ENCODE measurements at regions not wholly inside any gene's neighbourhood (a gene's known extent, or its start where the extent isn't known, plus 50 kb on each side); places are given as distances from the start of the nearest gene placed in this dataset.

- no peaks in the 10 kb centered on the region for H3K9me3 ChIP-seq (ENCODE audit: insufficient read depth, low read depth, low read length)
- H3K9ac ChIP-seq (ENCODE audit: low read depth, low read length): no peak overlapping the region
- no peaks in the 10 kb centered on the region; the same call in 1 of the 2 replicates for H3K4me1 ChIP-seq (ENCODE audit: insufficient read depth, low read length)
- H3K27me3 ChIP-seq (ENCODE audit: insufficient read depth, low read length): no peaks in the 10 kb centered on the region
- H3K36me3 ChIP-seq (ENCODE audit: insufficient read depth, low read length): no peaks in the 10 kb centered on the region
- no peak overlapping the region for H3K27ac ChIP-seq (ENCODE audit: low read depth, low read length)
- WGBS: 95% methylated on average over 2 of the region's 2 CpGs
- H3K4me3 ChIP-seq (ENCODE audit: low read length): no peak overlapping the region
These were observed 200.5 kb downstream of the UACA start for GRCh38 chr15:70562906-70563305.

GRCh38 chr15:70561885-70562284, 201.5 kb downstream of the UACA start:
- 93% methylated on average over 7 of the region's 7 CpGs for WGBS
- Histone ChIP-seq H3K9ac (ENCODE audit: low read depth, low read length) (no peak overlapping the region), H3K4me1 (ENCODE audit: insufficient read depth, low read length) (no peaks in the 10 kb centered on the region; the same call in 1 of the 2 replicates), H3K4me3 (ENCODE audit: low read length) (no peak overlapping the region), H3K27me3 (ENCODE audit: insufficient read depth, low read length) (no peaks in the 10 kb centered on the region), H3K36me3 (ENCODE audit: insufficient read depth, low read length) (no peaks in the 10 kb centered on the region), H3K27ac (ENCODE audit: low read depth, low read length) (no peak overlapping the region), H3K9me3 (ENCODE audit: insufficient read depth, low read depth, low read length) (no peaks in the 10 kb centered on the region)

DNA sequence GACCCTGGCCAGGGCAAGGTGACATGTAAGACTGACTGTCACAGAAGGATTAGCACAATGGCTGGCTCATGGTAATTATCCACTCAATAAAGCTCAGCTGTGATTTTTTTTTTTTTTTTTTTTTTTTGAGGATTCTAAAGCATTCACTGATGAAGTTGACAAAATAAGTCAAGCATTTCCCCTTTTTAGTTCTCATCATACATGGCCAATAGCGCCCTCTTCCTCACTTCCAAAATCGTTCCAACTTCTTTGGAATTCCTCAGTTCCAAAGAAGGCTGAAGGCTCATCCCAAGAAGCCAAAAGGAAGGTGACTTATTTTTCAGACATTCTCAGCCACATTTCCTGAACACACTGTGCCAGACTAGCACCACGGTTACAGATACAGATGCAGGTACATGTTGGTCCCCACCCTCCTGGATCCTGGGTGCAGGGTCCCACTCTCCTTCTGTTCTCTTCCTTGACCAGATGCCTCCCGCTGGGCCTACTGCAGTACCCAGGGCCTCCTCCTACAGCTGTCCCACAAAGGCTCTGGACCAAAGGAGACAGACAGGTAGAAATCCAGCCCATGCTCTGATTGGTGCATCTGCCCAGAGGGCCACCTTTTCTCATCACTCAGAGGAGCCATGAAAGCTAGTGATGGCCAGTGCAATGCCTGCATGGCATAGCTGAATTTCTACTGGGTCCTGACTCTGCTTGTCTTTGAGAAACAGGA, 202.6 kb downstream of the UACA start:
- Histone ChIP-seq H3K9me3 (ENCODE audit: insufficient read depth, low read depth, low read length) (no peaks in the 10 kb centered on the region), H3K36me3 (ENCODE audit: insufficient read depth, low read length) (no peaks in the 10 kb centered on the region), H3K27me3 (ENCODE audit: insufficient read depth, low read length) (no peaks in the 10 kb centered on the region), H3K4me1 (ENCODE audit: insufficient read depth, low read length) (no peaks in the 10 kb centered on the region; the same call in 1 of the 2 replicates), H3K27ac (ENCODE audit: low read depth, low read length) (no peak overlapping the region), H3K4me3 (ENCODE audit: low read length) (no peak overlapping the region), H3K9ac (ENCODE audit: low read depth, low read length) (no peak overlapping the region)
- WGBS: 90% methylated on average over 4 of the region's 4 CpGs

DNA sequence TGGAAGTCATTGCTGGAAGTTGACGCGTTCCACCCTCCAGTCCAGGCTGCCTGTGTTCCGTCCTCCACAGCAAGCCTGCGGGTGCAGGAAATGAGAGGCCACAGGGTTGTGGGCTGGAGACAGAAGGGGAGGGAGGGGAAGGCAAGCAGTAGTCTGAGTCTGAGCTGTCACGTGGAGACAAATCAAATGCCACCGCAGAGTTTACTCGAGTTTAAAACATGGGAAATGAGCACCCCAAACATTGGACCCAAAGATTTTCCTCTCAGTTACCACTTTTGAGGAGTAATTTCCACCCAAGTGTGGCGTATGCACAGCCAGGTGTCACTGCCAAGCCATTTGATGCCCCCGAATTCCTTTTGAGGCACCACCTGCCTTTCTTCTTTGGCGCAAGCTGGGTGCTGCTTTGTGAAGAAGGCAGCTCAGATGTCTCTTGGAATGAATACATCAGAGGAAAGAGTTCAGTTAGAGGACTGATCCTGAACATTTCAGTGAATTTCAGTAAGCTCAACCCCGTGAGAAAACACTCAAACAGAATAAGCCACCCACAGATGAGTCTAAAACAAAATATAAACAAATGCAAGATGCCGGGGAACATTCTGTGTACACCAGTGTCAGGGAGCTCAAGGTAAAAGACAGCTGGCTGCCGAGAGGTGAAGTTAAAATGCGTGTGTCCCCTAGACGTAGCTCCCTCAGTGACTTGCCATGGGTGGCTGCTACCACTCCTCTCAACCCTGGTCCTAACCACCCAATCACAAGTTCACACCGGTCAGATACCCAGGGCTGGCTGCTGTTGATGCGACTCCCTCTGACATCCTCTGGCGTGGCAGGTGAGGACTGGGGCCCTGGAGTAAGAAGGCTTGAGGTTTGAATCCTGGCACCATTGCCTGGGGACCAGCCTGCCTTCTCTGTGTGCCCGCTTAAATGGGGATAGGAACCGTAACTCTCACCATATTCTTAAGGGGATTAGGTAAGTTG, 203.8 kb downstream of the UACA start:
- H3K4me1 ChIP-seq (ENCODE audit: insufficient read depth, low read length): no peaks in the 10 kb centered on the region; the same call in 1 of the 2 replicates

GRCh38 chr15:70558406-70559264, 204.7 kb downstream of the UACA start:
- no peak overlapping the region for H3K9ac ChIP-seq (ENCODE audit: low read depth, low read length)
- H3K9me3 ChIP-seq (ENCODE audit: insufficient read depth, low read depth, low read length): no peaks in the 10 kb centered on the region
- WGBS: 92% methylated on average over 10 of the region's 10 CpGs
- no peaks in the 10 kb centered on the region for H3K27me3 ChIP-seq (ENCODE audit: insufficient read depth, low read length)
- no peaks in the 10 kb centered on the region for H3K36me3 ChIP-seq (ENCODE audit: insufficient read depth, low read length)
- H3K4me3 ChIP-seq (ENCODE audit: low read length): no peak overlapping the region
- H3K4me1 ChIP-seq (ENCODE audit: insufficient read depth, low read length): no peaks in the 10 kb centered on the region; the same call in 1 of the 2 replicates
- no peak overlapping the region for H3K27ac ChIP-seq (ENCODE audit: low read depth, low read length)

More for the DNA sequence above, 203.8 kb downstream of the UACA start:
- H3K4me3 ChIP-seq (ENCODE audit: low read length): no peak overlapping the region
- no peaks in the 10 kb centered on the region for H3K36me3 ChIP-seq (ENCODE audit: insufficient read depth, low read length)
- H3K9ac ChIP-seq (ENCODE audit: low read depth, low read length): no peak overlapping the region
- no peaks in the 10 kb centered on the region for H3K9me3 ChIP-seq (ENCODE audit: insufficient read depth, low read depth, low read length)
- no peaks in the 10 kb centered on the region for H3K27me3 ChIP-seq (ENCODE audit: insufficient read depth, low read length)
- no peak overlapping the region for H3K27ac ChIP-seq (ENCODE audit: low read depth, low read length)
- 87% methylated on average over 20 of the region's 20 CpGs for WGBS

DNA sequence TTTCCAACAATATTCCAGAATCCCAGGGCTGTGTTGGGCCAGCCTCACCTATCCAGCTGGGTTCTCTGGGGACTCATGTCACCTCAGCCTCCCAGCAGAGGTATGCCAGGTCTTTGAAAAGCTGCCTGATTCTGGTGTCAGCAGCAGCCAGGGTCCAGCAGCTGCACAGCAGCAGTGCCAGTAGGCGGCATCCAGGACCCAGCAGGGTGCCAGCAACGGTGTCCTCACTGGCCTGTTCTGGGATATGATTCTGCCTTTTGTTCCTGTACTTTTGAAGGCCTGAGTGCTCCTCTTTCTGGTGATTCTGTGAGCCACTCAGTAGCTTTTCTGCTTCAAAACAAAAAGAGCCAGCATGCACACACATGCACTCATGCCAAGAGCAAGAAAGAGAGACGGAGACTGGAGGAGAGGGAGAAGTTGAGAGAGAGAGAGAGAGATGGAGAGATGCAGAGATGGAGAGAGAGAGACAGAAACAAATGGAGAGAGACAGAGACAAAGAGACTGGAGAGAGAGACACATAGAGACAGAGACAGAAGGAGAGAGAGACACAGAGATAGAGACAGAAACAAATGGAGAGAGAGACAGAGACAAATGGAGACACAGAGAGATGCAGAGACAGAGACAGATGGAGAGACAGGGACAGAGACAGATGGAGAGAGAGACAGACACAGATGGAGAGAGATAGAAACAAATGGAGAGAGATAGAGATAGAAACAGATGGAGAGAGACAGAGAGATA, 205.7 kb downstream of the UACA start:
- 77% methylated on average over 3 of the region's 3 CpGs for WGBS
- Histone ChIP-seq H3K9ac (ENCODE audit: low read depth, low read length) (no peak overlapping the region), H3K27ac (ENCODE audit: low read depth, low read length) (no peak overlapping the region), H3K4me1 (ENCODE audit: insufficient read depth, low read length) (no peaks in the 10 kb centered on the region; the same call in 1 of the 2 replicates), H3K27me3 (ENCODE audit: insufficient read depth, low read length) (no peaks in the 10 kb centered on the region), H3K36me3 (ENCODE audit: insufficient read depth, low read length) (no peaks in the 10 kb centered on the region), H3K9me3 (ENCODE audit: insufficient read depth, low read depth, low read length) (no peaks in the 10 kb centered on the region), H3K4me3 (ENCODE audit: low read length) (no peak overlapping the region)

DNA sequence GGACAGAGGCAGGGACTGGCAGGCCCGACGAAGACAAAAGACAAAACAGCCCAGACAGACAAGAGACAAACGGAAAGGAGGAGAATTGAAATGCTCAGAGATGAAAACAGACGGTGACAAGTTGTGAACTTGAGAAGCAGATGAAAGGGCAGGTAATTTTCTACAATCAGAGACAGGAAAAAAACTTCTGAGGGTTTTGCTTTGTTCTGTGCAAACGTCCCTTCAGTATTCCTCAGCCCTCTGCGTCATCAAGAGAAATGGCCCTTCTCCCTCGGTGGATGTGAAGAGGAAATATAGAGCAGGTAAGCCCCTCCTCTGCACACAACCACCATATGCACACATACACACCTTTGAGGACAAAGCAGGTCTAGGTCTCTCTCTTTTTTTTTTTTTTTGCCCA, 206.6 kb downstream of the UACA start:
- no peaks in the 10 kb centered on the region for H3K9me3 ChIP-seq (ENCODE audit: insufficient read depth, low read depth, low read length)
- H3K4me1 ChIP-seq (ENCODE audit: insufficient read depth, low read length): no peaks in the 10 kb centered on the region; the same call in 1 of the 2 replicates
- no peak overlapping the region for H3K4me3 ChIP-seq (ENCODE audit: low read length)
- H3K27ac ChIP-seq (ENCODE audit: low read depth, low read length): no peak overlapping the region
- H3K36me3 ChIP-seq (ENCODE audit: insufficient read depth, low read length): no peaks in the 10 kb centered on the region
- WGBS: 71% methylated on average over 7 of the region's 7 CpGs
- H3K9ac ChIP-seq (ENCODE audit: low read depth, low read length): no peak overlapping the region
- H3K27me3 ChIP-seq (ENCODE audit: insufficient read depth, low read length): no peaks in the 10 kb centered on the region

GRCh38 chr15:70556151-70556741, 207.1 kb downstream of the UACA start:
- no peak overlapping the region for H3K27ac ChIP-seq (ENCODE audit: low read depth, low read length)
- H3K4me3 ChIP-seq (ENCODE audit: low read length): no peak overlapping the region
- no peaks in the 10 kb centered on the region for H3K36me3 ChIP-seq (ENCODE audit: insufficient read depth, low read length)
- H3K4me1 ChIP-seq (ENCODE audit: insufficient read depth, low read length): no peaks in the 10 kb centered on the region; the same call in 1 of the 2 replicates
- no peaks in the 10 kb centered on the region for H3K9me3 ChIP-seq (ENCODE audit: insufficient read depth, low read depth, low read length)
- H3K9ac ChIP-seq (ENCODE audit: low read depth, low read length): no peak overlapping the region
- 87% methylated on average over 4 of the region's 4 CpGs for WGBS
- no peaks in the 10 kb centered on the region for H3K27me3 ChIP-seq (ENCODE audit: insufficient read depth, low read length)

GRCh38 chr15:70555713-70556112, 207.6 kb downstream of the UACA start:
- 89% methylated on average over 3 of the region's 3 CpGs for WGBS
- H3K27me3 ChIP-seq (ENCODE audit: insufficient read depth, low read length): no peaks in the 10 kb centered on the region
- no peaks in the 10 kb centered on the region for H3K9me3 ChIP-seq (ENCODE audit: insufficient read depth, low read depth, low read length)
- no peak overlapping the region for H3K27ac ChIP-seq (ENCODE audit: low read depth, low read length)
- no peak overlapping the region for H3K4me3 ChIP-seq (ENCODE audit: low read length)
- H3K4me1 ChIP-seq (ENCODE audit: insufficient read depth, low read length): no peaks in the 10 kb centered on the region; the same call in 1 of the 2 replicates
- H3K9ac ChIP-seq (ENCODE audit: low read depth, low read length): no peak overlapping the region
- H3K36me3 ChIP-seq (ENCODE audit: insufficient read depth, low read length): no peaks in the 10 kb centered on the region
